Stimulated activated CD4-positive, alpha-beta T cell treated with anti-CD3 and anti-CD28 coated beads, TNF-alpha, amount 100 ng/mL, for 48 hours (primary cell): ENCODE measurements at regions not wholly inside any gene's neighbourhood (a gene's known extent, or its start where the extent isn't known, plus 50 kb on each side); places are given as distances from the start of the nearest gene placed in this dataset.

Source experiments
- DNase-seq, 3 donors: peaks; one replicate each; pipeline ENCODE4 v3.0.0-alpha.2; 2020; ENCODE audit warnings: low read depth in 3 of 3

DNA sequence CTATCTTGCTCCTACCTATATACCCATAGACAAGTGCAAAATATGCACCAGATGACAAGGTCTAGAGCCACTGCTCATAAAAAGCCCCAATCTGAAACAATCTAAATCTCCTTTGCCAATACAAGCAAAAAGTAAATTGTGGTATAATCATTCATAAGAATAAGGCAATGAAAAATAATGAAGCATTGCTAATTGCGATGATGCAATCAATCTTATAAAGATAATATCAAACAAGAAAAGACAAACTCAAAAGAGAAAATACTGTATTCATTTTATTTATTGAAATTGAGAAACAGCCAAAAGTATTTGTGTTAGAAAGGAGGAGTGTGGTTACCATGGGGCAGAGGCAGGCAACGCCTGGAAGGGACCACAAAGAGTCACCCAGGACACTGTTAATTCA, 175.9 kb upstream of the GYPC start:
- no peak for DNase-seq

DNA sequence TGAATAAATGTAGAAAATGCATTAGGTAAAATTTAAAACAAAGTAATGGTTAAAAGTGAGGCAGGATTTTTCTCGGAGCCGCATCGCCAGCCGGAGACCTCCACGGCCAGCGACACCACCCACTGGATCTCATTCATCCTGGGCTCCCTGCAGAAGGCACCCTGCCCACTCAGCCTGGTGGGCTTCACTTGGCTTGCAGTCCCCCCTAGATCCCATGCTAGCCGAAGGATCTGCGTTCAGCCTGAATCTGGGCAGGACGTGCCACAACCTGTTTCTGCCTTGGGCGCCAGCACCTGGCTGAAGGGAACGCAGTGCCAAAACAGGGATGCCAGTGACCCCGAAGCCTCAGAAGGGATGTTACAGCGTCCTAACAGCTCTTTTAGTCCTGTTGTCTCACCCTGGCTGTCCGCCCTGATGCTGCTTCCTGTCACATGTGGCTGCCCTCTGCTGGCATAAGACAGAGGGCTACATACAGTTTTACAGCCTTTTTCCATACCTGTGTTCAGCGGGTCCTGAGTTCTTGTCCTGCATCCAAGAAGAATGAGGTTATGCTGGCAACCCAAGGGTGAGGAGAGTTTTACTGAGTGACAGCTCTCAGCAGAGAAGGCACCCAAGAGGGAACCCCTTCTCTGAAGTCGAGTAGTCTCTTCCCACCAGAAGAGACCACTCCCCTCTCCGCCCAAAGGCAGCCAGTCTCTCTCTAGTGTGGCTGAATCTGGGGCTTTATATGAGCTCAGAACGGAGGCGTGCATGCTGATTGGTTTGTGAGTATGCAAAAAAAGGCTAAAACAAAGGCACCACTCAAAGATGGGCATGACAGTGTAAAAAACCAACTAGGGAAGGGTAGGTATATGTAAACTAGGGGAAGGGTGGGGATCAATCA, 173.1 kb upstream of the GYPC start:
- DNase-seq = no peak

DNA sequence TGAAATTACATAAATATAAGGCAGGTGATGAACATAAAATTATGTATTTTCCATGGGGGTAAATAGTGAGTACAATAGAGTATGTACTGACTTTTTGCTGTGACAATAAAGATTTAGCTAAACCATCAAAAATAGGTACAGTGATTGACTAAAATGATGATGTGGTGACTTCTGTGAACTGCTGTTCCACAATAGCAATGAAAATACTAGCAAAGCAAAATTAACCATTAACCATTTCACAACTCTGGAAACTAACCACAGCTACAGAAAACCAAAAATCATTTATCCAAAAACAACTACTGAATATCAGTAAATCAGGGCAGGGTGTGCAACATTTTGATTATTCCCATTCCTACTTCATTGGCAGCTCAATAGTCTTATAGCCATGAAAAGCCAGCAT, 161.4 kb upstream of the GYPC start:
- no peak for DNase-seq

DNA sequence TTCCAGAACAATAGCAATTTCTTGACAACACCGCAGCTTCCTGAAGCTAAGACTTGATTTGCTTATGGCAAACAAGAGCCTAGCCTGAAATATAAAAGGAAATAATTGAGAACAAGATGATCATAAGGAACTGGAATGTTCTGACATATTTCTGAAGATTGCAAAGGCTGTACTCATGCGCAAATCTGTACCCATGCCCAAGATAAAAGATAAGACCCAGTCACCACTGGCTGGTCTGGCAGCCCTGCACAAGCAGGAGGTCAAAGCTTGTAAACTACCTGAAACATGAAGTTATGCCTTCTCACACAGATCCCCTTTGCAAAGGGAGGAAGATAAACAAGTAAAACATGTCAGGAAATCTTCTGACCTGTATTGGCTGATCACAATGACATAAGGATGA, 160.8 kb upstream of the GYPC start:
- no peak for DNase-seq

DNA sequence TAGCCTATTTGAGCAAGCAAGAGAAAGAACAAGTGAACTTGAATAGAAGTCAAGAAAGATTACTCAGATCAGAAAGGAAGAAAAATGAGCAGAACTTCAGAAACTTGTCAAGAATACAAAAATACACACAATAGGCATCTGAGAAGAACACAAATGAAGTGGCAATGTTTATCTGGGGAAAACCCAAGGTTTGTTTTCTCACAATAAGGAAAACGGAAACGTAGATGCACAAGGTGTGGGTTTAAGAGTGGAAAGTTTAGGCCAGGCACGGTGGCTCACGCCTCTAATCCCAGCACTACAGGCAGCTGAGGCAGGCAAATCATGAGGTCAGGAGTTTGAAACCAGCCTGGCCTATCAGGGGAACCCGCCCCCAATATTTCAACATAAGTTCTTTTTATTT, 159.5 kb upstream of the GYPC start:
- DNase-seq = no peak

DNA sequence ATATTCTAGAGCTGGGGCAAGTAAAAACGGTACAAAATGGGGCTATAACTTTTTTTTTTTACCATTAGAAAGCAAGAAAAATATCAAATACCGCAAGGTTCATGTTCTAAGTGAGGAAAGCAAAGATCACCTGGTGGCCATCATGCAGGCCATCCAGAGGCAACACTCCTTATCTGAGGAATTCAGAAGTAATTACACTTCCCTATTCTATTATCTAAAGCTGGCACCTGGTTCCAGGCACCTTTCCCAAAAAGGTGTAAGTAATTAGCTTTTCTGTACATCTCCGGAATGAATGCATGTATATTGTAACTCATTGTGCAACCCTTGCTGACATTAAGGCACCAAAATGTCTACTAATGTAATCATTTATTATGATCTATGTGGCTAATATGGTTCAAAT, 152.5 kb upstream of the GYPC start:
- no peak for DNase-seq

DNA sequence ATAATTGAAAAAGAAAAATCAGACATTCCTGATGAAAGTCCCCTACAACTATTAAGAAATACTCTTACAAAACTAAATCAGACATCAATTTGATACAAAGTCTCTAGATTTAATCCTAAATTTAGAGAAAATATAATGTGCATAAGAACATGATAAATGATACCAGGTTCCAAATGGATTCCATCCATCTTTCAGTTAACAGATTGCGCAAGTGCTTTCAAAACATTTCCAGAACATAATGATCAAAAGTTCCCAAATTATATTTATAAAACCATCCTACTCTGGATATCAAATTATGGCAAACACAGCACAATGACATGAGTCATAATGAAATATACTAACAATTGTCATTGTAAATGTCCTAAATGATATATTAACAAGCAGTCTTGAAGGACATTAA, 151.0 kb upstream of the GYPC start:
- DNase-seq = no peak

DNA sequence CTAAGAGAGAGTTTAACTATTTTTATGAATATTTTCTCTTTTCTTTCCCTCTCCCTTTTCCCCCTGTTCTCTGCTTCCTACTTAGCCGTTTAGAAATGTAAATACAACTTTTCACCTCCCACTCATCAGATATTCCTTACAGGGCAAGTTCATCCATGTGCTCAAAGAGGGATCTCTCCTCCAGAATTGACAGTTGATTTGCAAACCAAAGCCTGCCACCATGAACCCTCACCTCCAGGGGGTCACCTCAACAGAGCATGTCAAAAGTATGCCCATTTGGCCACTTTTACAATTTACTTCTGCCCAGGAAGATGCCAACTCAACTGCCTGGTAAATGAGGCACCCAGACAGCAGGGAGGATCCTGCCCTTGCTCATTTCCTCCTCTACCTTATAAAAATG, 149.2 kb upstream of the GYPC start:
- no peak for DNase-seq

DNA sequence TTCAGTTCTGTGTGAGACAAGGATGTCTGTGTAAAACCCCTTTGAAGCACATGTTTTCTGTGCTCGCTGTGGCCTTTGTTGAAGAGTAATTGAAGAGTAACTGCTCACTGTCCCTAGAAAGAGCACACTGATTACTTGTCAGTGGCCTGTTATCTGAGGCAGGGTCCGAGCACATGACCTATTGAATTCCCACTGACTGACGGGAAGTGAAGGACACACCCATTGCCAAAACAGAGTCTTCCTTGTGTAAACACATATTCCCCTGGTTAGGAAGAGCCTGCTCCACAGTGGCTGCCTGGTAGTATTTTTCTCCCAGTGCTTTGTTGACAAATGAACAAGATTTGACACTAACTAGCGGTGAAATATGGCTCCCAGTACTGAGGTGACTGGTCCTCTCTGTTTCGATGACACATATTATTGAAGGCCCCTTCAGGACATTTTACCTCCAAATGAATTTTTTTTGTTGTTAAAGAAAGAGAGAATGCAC, 148.5 kb upstream of the GYPC start:
- no peak for DNase-seq

DNA sequence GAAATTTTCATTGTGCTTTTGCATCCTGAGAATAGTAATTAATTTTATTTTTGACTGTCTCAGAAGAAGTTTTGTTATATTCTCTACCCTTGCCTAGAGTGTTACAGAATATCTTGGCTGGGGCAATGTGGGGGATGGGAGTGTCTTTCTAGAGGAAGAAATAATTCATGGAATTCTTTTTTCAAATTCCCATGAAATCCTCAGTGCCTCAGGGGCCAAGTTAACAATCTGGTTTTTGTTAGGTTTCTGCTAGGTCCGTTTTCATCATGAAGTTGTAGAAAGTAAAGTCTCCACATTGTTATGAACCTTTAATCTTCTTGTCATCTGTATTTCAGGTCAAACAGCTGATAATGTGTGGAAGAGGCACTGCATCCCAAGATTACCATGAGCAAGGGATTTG, 145.6 kb upstream of the GYPC start:
- DNase-seq = no peak

DNA sequence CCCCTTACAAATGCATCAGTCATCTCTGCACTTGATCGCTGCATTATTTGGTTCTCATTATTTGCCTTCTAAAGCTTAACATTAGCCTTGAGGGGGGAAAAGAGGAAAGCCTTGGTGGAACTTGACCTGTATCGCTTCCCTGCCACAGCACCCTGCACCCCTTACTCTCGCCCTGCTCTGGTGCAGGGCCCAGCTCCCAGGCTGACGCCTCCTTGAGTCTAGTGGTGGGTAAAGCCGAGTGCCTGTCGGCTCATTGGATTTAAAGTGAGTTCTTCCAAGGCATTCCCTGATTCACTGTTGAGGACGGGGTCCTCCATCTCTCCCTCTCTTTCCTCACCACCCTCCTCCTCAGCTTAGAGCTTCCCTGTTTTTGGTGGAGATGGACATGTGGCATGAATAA, 145.0 kb upstream of the GYPC start:
- no peak for DNase-seq

DNA sequence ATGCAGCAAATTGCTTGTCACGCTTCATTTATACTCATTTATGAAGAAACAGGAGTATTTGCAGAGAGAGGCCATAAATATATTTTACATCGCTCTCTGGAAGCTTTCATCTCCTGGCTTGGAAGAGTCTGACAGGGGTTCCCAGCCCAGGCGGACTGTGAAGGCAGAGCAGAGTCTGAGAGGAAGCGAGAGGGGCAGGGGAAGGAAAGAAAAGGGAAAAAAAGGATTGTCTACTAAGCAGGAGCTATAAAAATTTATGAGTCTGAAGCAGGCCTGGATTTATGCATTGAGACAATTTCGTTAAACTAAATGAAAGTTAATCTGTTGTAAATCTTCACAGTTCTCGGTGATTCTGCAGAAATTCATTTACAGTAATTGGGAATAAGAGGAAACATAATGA, 143.9 kb upstream of the GYPC start:
- DNase-seq = no peak

DNA sequence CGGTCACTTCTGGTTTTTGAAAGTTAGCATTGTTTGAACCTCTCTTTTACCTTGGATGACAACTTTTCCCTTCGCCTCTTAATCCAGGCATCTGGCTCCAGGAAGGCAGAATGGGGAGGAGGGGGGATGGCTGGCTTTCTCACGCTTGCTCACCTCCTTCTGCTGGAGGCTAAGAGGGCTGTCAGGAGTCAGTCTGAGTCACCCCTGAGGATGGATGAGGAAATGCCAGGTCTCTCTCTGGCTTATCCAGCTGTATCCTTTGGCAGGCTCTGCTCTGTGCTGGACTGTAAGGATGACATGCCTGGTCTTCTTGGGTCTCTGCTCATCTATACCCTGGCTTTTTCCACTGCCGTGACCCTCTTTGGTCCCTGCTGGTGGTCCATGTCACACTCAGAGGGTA, 142.9 kb upstream of the GYPC start:
- no peak for DNase-seq

DNA sequence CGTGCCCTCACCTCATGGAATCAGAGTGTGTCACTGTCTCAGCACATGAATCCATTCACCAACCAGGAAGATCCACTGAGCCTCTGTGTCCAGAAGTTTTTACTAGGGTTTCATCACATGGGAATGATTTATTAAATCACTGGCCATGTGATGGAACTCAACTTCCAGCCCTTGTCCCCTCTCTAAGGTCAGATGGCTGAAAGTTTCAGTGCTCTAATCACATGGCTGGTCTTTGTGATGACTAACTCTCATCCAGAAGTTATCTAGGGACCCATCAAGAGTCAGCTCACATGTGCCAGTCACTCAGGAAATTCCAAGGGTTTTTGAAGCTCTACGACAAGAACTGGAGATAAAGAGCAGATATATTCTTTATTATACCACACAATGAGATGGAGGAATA, 140.5 kb upstream of the GYPC start:
- DNase-seq = no peak

DNA sequence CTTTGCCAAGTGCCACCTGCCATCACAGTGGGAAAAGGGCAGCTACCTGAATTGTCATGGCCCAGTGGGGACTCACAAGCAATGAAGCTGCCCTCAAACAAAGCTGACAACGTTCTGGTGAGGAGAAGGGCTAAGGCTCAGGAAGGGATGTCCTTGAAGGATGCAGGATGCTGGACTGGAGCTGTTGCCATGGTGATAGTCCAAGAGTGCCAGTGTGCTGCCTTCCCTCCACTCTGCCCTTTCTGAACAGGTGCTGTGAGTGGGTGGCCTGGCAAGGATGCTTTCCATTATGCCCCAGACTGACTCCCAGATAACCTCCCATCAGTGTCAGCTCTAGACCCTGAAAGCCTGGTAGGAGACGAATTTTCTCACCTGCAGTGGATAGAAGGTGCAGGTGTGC, 137.8 kb upstream of the GYPC start:
- no peak for DNase-seq

DNA sequence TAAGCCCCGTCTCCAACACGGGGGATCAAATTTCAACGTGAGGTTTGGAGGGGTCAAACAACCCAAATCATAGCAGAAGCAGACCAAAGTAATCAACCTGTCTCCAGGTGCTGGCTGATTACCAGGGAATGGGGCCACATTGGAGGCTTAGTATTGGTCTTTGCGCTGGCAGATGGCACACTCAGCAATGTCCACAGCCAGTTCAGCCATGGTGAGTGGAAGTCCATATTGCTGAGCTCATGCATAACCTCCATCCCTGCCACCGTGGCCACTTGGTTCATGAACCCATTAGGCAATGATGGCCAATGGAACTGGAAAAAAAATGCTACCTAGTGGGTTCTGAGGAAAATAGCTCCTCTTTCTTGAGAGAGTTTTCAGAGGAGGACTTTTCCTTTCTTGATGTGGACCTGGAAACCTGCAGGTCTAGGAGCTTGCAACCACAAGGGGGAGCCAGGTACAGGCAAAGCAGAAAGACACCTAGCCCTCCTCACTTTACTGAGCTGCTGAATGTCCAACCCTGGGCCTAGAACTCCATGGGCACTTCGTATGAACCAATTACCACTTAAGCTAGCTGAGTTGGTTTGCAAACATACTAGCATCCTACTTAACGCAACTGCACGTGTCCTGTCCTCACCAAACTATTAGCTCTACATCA, 128.0 kb upstream of the GYPC start:
- peak; percentile 36 to 49 (median 46) for DNase-seq

DNA sequence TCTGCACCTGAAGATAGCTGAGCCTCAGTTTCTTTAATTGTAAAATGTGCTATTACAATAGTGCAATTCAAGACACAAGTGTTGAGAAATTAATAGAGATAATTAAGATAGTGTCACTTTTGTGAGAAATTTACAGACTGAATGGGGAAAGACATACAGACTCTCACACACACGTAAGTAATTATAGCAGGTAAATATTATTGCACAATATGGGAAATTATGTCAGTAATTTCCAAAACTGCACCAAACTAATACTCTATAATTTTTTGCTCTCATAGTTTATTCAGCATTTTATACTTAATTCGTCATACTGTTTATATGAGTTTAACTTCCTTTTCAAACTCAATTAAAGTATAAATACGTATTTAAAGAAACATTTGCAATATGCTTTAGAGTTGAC, 124.9 kb upstream of the GYPC start:
- DNase-seq = no peak

DNA sequence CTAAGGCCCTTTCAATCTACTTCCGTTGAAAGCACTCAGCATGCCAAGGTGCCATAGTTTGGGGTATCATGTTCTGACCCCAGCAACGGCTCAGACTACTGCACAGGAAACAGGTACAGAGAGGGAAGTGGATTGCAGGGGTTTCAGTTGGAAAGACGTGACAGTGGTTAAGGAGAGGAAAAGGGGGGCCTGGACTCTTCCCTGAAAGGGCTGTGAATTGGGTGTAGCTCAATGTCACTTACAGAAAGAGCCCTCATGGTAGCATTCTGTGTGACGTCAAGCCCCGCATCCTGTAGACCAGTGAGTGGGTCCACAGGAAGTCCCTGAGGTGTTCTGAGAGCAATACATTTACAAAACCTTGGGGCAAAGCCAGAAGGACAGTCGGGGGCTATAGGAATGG, 121.5 kb upstream of the GYPC start:
- no peak for DNase-seq

DNA sequence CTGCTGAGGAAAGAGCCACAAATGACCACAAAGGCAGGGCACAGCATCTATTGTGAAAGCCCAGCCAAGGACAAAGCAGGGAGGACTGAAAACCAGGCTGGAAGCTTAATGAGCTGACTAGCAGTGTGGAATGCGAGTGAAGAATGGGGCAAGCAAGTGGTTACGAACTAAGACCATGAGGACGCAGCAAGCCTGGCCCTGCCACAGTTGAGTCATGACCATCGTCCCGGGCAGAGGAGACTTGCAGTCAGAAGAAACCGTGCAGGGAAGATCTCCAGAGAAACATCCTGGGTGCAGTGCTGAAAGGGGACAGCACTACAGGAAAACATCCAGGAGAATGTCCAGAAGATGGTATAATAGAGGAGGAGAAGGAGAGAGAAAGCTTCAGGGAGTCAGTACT, 120.5 kb upstream of the GYPC start:
- no peak for DNase-seq

DNA sequence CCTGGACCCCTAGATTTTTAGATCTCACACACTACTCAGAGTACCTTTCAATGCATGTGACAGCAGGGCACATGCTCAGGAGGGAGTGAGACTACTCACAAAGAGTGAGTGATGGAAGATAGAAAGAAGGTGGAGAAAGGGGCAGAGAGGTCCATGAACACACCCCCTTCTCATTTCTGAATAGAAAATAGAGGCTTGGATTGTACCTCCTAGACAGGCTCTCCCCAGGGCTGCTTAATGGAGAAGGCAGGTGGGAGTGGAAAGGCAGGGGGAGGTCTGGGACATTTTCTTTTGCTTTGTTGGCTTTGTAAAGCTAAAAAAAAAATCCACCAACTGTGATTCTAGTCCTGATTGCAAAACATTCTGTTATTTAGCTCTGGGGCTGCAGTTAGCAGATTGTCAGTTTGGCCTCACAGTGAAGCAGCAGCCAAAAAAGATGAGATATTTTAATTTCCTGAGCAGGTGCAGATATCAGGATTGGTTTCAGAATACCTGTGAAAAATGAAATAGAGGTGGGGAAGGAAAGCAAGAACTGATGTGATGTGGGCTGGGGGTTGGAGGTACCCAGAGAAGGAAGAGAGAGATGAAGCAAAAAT, 119.3 kb upstream of the GYPC start:
- DNase-seq = no peak

DNA sequence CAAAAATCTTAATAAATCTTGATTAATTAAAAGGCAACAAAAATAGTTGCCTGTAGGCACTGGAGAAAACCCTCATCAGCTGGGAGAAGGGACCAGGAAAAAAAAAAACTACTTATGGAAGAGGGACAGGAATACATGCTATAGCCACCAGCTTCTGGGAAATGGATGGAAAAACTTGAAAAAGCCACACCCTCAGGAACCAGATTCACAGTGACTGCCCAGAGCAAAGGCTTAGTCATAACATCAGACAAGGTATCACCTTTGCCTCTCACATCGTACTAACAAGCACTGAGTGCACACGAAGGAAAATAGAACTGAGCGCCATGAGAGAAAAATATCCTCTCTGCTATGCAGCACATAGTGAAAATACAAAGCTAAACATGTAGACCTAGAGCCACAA, 116.9 kb upstream of the GYPC start:
- no peak for DNase-seq

DNA sequence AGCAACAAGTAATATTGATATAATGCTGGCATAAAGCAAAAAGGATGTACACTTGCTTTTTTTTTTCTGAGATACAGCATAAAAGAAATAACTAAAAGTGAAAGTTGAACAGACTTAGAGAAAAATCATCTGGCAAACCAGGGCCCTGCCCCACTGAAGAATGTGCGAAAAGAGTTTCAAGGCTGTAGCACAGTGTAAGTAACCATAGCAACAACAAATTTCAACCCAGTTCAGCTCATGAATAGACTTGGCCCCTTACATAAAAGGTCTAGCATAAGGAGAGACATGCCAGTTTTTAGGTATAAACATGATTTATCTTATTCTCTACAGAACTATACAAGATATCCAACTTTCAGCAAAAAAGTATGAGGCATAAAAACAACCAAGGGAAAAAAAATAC, 113.7 kb upstream of the GYPC start:
- DNase-seq = no peak

DNA sequence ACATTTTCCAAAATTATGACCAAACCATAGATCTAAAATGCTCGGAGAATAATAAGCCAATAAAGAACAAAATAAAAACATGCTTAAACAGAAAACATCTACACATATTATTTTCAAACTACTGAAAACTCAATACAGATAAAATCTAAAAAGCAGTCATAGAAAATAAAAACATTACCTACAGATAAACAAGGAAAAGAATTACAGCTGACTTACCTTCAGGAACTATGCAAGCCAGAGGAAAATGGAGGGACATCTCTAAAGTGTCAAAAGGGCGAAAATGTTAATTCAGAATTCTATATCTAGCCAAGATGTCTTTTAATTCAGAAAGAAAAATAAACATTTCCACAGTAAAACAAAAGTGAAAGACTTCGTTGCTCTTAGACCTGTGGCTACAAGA, 112.9 kb upstream of the GYPC start:
- DNase-seq = no peak
